ENCODE measurements at regions not wholly inside any gene's neighbourhood (a gene's known extent, or its start where the extent isn't known, plus 50 kb on each side); places are given as distances from the start of the nearest gene placed in this dataset.
"Not testable (repeated sequence)": the region's sequence is repeated elsewhere in the genome, so short reads cannot be mapped to it uniquely, and the experiment has no call there.

DNA sequence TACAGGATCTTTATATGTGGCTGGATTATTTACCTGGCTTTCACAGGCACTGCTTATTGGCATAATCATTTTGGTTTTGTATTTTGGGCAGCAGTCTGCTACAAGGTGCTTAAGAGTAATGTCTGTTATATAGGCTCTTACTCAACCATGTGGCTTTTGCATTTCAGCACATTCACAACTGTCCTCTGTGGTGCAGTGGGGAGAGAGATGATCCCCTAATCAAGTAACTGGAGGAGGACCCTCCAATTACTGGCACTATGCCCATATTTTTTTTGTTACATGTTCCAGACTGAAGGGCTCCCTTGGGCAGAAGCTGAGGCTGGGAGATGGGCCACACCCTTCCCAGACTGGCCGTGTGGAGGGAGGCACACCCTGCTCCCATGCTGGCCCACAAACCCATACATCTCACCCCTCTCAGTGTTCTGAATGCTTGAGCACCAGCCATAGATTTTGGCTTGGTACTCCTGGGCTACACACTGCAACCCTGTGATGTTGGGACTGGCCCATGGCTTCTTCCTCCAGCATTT lies 173.5 kb downstream of the FAM174A start:
- H3K27me3 Mint-ChIP-seq (ENCODE audit: low read depth) = no peaks in the 10 kb centered on the region
- no peak overlapping the region for H3K4me3 Mint-ChIP-seq
- no peaks in the 10 kb centered on the region for H3K36me3 Mint-ChIP-seq (ENCODE audit: low read depth)

DNA sequence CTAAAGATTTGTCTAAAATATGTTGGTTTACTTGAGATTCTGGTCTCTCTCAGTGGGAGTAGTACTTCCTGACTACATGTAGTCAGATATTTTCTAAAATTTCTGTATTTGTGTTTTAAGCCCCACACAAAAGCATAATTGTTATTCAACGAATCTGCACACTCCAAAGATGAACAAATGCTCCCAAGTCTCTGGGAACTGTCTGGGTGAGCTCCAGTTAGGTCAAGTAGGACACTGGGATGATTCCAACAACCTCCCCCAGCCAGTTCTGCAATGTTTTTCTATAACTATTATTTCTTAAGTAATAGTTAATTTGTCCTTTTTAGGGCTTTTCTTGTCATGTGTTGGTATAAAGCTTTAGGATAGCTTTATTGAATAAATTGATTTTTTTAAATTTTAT lies 174.6 kb downstream of the FAM174A start:
- TF ChIP-seq, protein P1, sequence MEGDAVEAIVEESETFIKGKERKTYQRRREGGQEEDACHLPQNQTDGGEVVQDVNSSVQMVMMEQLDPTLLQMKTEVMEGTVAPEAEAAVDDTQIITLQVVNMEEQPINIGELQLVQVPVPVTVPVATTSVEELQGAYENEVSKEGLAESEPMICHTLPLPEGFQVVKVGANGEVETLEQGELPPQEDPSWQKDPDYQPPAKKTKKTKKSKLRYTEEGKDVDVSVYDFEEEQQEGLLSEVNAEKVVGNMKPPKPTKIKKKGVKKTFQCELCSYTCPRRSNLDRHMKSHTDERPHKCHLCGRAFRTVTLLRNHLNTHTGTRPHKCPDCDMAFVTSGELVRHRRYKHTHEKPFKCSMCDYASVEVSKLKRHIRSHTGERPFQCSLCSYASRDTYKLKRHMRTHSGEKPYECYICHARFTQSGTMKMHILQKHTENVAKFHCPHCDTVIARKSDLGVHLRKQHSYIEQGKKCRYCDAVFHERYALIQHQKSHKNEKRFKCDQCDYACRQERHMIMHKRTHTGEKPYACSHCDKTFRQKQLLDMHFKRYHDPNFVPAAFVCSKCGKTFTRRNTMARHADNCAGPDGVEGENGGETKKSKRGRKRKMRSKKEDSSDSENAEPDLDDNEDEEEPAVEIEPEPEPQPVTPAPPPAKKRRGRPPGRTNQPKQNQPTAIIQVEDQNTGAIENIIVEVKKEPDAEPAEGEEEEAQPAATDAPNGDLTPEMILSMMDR (IDR thresholded peaks at IDR 0.05; ENCODE audit: unreplicated experiment in 3 of 3) = no peak
- Mint-ChIP-seq H3K36me3 (ENCODE audit: low read depth) (no peaks in the 10 kb centered on the region), H3K4me3 (no peak overlapping the region), H3K27me3 (ENCODE audit: low read depth) (no peaks in the 10 kb centered on the region), H3K27ac (peak overlapping the region in 2 of 3 experiments; percentile 18 to 85), H3K9me3 (no peaks in the 10 kb centered on the region), H3K4me1 (peaks cover 10% of the 10 kb centered on the region)

More for the DNA sequence above, 173.5 kb downstream of the FAM174A start:
- no peaks in the 10 kb centered on the region for H3K9me3 Mint-ChIP-seq
- no peak overlapping the region for H3K27ac Mint-ChIP-seq
- TF ChIP-seq, protein P1 (IDR thresholded peaks at IDR 0.05; ENCODE audit: unreplicated experiment in 3 of 3) = no peak
- H3K4me1 Mint-ChIP-seq = peaks cover 10% of the 10 kb centered on the region

DNA sequence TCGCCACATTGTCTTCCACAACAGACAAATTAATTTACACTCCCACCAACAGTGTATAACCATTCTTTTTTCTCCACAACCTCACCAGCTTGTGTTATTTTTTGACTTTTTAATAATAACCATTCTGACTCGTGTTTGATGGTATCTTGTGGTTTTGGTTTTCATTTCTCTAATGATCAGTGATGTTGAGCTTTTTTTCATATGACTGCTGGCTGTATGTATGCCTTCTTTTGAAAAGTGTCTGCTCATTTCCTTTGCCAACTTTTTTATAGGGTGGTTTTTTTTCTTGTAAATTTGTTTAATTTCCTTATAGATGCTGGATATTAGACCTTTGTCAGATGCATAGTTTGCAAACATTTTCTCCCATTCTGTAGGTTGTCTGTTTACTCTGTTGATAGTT lies 179.6 kb downstream of the FAM174A start:
- H3K27me3 Mint-ChIP-seq (ENCODE audit: low read depth); H3K27ac Mint-ChIP-seq; H3K36me3 Mint-ChIP-seq (ENCODE audit: low read depth): not testable (repeated sequence)

DNA sequence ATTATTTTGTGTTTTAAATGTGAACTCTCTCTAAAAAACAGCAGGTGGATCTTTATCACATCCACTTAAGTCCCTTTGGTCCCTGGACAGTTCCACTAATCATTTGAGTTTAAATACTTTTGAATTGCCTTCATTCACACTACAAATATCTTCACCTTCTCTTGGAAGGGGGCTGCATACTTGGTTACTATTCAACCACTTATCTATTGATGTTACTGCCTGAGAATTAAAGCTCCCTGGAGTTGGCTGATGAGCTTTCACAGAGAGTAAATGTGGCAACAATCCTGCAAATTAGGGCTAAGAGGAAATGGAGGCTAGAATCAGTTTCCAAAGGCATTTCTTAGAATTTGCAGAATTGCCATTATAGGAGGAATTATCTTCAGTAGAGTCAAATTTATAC lies 180.4 kb downstream of the ST8SIA4 start:
- H3K27ac Mint-ChIP-seq = no peak overlapping the region
- H3K9me3 Mint-ChIP-seq = no peaks in the 10 kb centered on the region
- no peaks in the 10 kb centered on the region for H3K36me3 Mint-ChIP-seq (ENCODE audit: low read depth)
- H3K4me3 Mint-ChIP-seq = no peak overlapping the region
- no peaks in the 10 kb centered on the region for H3K4me1 Mint-ChIP-seq
- H3K27me3 Mint-ChIP-seq (ENCODE audit: low read depth) = no peaks in the 10 kb centered on the region
- TF ChIP-seq, protein P1 (IDR thresholded peaks at IDR 0.05; ENCODE audit: unreplicated experiment in 3 of 3) = no peak

More for the DNA sequence above, 179.6 kb downstream of the FAM174A start:
- not testable (repeated sequence) for H3K9me3 Mint-ChIP-seq, H3K4me3 Mint-ChIP-seq, H3K4me1 Mint-ChIP-seq

DNA sequence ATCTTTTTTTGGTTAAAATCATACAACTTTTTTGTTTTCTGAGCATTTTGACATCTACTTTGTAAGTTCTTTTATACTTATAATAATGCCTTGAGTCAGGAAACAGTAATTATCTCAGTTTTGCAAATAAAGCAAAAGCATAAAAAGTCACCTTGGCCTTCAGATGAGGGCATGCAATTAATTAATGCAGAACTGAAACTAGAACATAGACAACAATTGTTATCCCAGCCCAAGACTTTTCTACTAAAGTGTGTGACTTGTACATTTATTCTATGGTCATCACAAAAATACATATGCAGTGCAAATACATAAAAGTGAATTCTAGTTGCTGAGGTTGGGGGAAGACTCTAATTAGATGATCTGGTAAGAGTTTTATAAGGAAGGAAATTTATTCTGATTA lies 179.9 kb downstream of the ST8SIA4 start:
- no peaks in the 10 kb centered on the region for H3K4me1 Mint-ChIP-seq
- H3K4me3 Mint-ChIP-seq = no peak overlapping the region
- H3K27me3 Mint-ChIP-seq (ENCODE audit: low read depth) = no peaks in the 10 kb centered on the region
- H3K27ac Mint-ChIP-seq = no peak overlapping the region
- TF ChIP-seq, protein P1 (IDR thresholded peaks at IDR 0.05; ENCODE audit: unreplicated experiment in 3 of 3) = no peak
- H3K9me3 Mint-ChIP-seq = no peaks in the 10 kb centered on the region
- no peaks in the 10 kb centered on the region for H3K36me3 Mint-ChIP-seq (ENCODE audit: low read depth)

DNA sequence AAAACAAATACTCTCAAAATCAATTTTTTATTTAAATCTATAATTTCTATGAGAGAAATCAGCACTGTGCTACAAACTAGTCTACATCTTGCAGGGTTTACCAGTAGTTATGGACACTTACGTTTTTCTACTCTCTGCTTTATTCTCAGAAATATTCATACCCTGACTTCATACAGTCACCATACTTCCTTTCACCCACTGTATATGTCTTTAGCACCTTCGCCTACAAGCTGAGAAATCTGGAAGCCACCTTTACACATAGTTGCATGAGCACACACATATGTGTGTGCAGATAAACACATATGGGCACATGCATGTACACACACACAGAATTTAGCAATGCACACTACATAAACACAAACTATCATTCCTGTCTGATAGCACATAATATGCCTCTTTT lies 177.0 kb downstream of the ST8SIA4 start:
- Mint-ChIP-seq H3K36me3 (ENCODE audit: low read depth) (no peaks in the 10 kb centered on the region), H3K4me1 (no peaks in the 10 kb centered on the region), H3K27ac (no peak overlapping the region), H3K9me3 (no peaks in the 10 kb centered on the region), H3K4me3 (no peak overlapping the region), H3K27me3 (ENCODE audit: low read depth) (no peaks in the 10 kb centered on the region)
- TF ChIP-seq, protein P1 (IDR thresholded peaks at IDR 0.05; ENCODE audit: unreplicated experiment in 3 of 3) = no peak
